WTC11 (cell line): ENCODE measurements at regions not wholly inside any gene's neighbourhood (a gene's known extent, or its start where the extent isn't known, plus 50 kb on each side); places are given as distances from the start of the nearest gene placed in this dataset.

ENCODE experiments used
- ETV6 ChIP-seq: sonication (generic); formaldehyde crosslinking; IDR thresholded peaks from 2 replicates; pipeline ENCODE4 v1.8.1; 2022; ENCODE audit warnings: mild to moderate bottlenecking, missing genetic modification reagents
- FOXK1 ChIP-seq: sonication (generic); formaldehyde crosslinking; IDR thresholded peaks from 2 replicates; pipeline ENCODE4 v1.8.0; 2022; ENCODE audit warnings: mild to moderate bottlenecking, moderate library complexity, missing genetic modification reagents
- MYBL2 ChIP-seq: sonication (generic); formaldehyde crosslinking; IDR thresholded peaks from 2 replicates; pipeline ENCODE4 v1.8.1; 2023; ENCODE audit warnings: mild to moderate bottlenecking, moderate library complexity, missing genetic modification reagents
- RELA ChIP-seq: sonication (generic); formaldehyde crosslinking; IDR thresholded peaks from 2 replicates; pipeline ENCODE4 v1.8.1; 2022; ENCODE audit warnings: missing genetic modification reagents, mild to moderate bottlenecking, borderline replicate concordance
- SP1 ChIP-seq: sonication (generic); formaldehyde crosslinking; conservative IDR thresholded peaks from 2 replicates; pipeline ENCODE4 v1.8.1; 2022; ENCODE audit warnings: missing genetic modification reagents
- TP53 ChIP-seq: sonication (generic); formaldehyde crosslinking; IDR thresholded peaks from 2 replicates; pipeline ENCODE4 v1.8.1; 2023; ENCODE audit warnings: mild to moderate bottlenecking, missing genetic modification reagents
- ZNF121 ChIP-seq: sonication (generic); formaldehyde crosslinking; IDR thresholded peaks from 2 replicates; pipeline ENCODE4 v1.8.0; 2023; ENCODE audit warnings: missing genetic modification reagents
- ZNF423 ChIP-seq: fragments of 250-450 bp; sonication (Bioruptor Pico); IDR thresholded peaks from 2 replicates; pipeline ENCODE4 v2.1.2; 2022; ENCODE audit warnings: mild to moderate bottlenecking, moderate library complexity
- TF ChIP-seq, protein P1 (sequence below): fragments of 200-600 bp; IDR thresholded peaks from 2 replicates; pipeline ENCODE4 v1.8.0; 2022; ENCODE audit warnings: antibody characterized with exemption
- TF ChIP-seq, protein P2 (sequence below): sonication (generic); formaldehyde crosslinking; IDR thresholded peaks from 2 replicates; pipeline ENCODE4 v1.8.1; 2022; ENCODE audit warnings: low read depth, missing genetic modification reagents, borderline replicate concordance
- TF ChIP-seq, protein P3 (sequence below): fragments of 250-450 bp; sonication (Bioruptor Pico); IDR thresholded peaks from 2 replicates; pipeline ENCODE4 v1.9.0; 2021; ENCODE audit warnings: mild to moderate bottlenecking, borderline replicate concordance

DNA sequence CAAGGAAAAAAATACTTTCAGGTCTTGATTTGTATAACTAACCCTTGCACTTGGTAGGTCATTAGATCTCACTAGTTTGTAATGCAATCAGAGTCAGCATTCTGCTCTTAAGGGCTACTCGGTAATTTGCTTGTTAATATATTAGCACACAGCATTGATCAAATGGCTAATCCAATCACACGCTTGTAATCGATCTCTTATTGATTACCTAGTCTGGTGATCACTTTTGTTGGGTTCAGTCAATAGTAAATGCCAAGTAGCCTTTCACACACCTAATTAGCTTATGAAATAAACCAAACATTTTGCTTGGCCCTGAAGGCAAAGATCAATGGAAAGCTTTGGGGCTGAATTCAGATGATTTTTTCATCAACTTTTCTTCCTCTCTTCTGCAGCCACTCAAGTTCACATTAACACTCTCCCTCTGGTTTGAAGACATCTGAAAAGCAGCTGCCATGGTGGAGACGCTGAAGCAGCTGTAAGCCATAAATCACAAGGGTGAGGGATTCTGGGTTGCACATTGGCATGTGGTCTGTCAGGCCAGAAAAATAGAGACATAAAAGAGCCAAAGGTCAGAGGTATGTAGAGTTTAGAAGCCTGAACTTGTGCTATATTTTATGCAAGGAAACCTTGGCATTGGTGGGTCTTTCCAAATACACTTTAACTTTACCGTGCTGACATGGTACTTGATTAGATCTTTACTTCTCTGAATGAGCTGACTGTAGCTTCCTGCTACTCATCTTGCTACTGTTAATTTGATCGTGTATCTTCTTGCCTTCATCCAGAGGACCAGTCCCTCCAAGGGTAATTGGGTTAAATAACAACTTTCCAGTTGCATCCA lies 234.4 kb downstream of the SIM1 start:
- TF ChIP-seq, protein P1, sequence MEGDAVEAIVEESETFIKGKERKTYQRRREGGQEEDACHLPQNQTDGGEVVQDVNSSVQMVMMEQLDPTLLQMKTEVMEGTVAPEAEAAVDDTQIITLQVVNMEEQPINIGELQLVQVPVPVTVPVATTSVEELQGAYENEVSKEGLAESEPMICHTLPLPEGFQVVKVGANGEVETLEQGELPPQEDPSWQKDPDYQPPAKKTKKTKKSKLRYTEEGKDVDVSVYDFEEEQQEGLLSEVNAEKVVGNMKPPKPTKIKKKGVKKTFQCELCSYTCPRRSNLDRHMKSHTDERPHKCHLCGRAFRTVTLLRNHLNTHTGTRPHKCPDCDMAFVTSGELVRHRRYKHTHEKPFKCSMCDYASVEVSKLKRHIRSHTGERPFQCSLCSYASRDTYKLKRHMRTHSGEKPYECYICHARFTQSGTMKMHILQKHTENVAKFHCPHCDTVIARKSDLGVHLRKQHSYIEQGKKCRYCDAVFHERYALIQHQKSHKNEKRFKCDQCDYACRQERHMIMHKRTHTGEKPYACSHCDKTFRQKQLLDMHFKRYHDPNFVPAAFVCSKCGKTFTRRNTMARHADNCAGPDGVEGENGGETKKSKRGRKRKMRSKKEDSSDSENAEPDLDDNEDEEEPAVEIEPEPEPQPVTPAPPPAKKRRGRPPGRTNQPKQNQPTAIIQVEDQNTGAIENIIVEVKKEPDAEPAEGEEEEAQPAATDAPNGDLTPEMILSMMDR = no peak
- TF ChIP-seq FOXK1 (no peak), MYBL2 (CRISPR knock-in tag) (no peak), SP1 (CRISPR knock-in tag) (no peak), ZNF121 (CRISPR knock-in tag) (no peak), ETV6 (no peak), RELA (CRISPR knock-in tag) (no peak), TP53 (CRISPR knock-in tag) (no peak), ZNF423 (CRISPR knock-in tag) (no peak)
- TF ChIP-seq, protein P2, sequence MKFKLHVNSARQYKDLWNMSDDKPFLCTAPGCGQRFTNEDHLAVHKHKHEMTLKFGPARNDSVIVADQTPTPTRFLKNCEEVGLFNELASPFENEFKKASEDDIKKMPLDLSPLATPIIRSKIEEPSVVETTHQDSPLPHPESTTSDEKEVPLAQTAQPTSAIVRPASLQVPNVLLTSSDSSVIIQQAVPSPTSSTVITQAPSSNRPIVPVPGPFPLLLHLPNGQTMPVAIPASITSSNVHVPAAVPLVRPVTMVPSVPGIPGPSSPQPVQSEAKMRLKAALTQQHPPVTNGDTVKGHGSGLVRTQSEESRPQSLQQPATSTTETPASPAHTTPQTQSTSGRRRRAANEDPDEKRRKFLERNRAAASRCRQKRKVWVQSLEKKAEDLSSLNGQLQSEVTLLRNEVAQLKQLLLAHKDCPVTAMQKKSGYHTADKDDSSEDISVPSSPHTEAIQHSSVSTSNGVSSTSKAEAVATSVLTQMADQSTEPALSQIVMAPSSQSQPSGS = no peak
- TF ChIP-seq, protein P3, sequence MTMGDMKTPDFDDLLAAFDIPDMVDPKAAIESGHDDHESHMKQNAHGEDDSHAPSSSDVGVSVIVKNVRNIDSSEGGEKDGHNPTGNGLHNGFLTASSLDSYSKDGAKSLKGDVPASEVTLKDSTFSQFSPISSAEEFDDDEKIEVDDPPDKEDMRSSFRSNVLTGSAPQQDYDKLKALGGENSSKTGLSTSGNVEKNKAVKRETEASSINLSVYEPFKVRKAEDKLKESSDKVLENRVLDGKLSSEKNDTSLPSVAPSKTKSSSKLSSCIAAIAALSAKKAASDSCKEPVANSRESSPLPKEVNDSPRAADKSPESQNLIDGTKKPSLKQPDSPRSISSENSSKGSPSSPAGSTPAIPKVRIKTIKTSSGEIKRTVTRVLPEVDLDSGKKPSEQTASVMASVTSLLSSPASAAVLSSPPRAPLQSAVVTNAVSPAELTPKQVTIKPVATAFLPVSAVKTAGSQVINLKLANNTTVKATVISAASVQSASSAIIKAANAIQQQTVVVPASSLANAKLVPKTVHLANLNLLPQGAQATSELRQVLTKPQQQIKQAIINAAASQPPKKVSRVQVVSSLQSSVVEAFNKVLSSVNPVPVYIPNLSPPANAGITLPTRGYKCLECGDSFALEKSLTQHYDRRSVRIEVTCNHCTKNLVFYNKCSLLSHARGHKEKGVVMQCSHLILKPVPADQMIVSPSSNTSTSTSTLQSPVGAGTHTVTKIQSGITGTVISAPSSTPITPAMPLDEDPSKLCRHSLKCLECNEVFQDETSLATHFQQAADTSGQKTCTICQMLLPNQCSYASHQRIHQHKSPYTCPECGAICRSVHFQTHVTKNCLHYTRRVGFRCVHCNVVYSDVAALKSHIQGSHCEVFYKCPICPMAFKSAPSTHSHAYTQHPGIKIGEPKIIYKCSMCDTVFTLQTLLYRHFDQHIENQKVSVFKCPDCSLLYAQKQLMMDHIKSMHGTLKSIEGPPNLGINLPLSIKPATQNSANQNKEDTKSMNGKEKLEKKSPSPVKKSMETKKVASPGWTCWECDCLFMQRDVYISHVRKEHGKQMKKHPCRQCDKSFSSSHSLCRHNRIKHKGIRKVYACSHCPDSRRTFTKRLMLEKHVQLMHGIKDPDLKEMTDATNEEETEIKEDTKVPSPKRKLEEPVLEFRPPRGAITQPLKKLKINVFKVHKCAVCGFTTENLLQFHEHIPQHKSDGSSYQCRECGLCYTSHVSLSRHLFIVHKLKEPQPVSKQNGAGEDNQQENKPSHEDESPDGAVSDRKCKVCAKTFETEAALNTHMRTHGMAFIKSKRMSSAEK (CRISPR knock-in tag) = no peak
